GM12878 (cell line): ENCODE measurements at regions not wholly inside any gene's neighbourhood (a gene's known extent, or its start where the extent isn't known, plus 50 kb on each side); places are given as distances from the start of the nearest gene placed in this dataset.

Experiments used
- ATAC-seq: fragments of 200-7000 bp; cut with Tn5 transposase; 3 replicates; pipeline ENCODE4 v1.9.1; 2020; ENCODE audit warnings: mild to moderate bottlenecking, moderate library complexity
- BruUV-seq: library from RNA; stranded (reverse); fragments of 400-500 nt; replicated peaks from 2 replicates; lab custom pipeline; 2021; lab: Mats Ljungman, UMichigan
- CTCF ChIA-PET: fragments of 300-600 bp; sonication (Branson Sonifier 250); formaldehyde crosslinking; extraction: SDS; loops from one replicate; lab custom pipeline; 2021; ENCODE audit warnings: inconsistent platforms; lab: Yijun Ruan, JAX
- POLR2A ChIA-PET: fragments of 350-600 bp; formaldehyde crosslinking; extraction: SDS; loops from one replicate; lab custom pipeline; 2021; ENCODE audit warnings: inconsistent platforms; lab: Charles Lee
- RAD21 ChIA-PET: fragments of 300-600 bp; sonication (Branson Sonifier 250); formaldehyde crosslinking; loops from one replicate; lab custom pipeline; 2023; ENCODE audit warnings: antibody characterized with exemption; ENCODE audit not compliant: unreplicated experiment; lab: Charles Lee
- SMC1A ChIA-PET: fragments of 300-600 bp; sonication (Branson Sonifier 250); formaldehyde crosslinking; loops from one replicate; lab custom pipeline; 2023; ENCODE audit not compliant: unreplicated experiment, uncharacterized antibody; lab: Charles Lee
- DNase-seq: peaks from one replicate; pipeline ENCODE4 v3.0.0-alpha.2; 2011; ENCODE audit warnings: low read depth, low spot score
- FAIRE-seq: peaks from 3 replicates; lab custom pipeline; 2011; peaks lifted over from hg19 to GRCh38; lab: Jason Lieb, UNC
- H2AFZ ChIP-seq: 2 replicates; pipeline ENCODE4 v1.6.0; 2011; ENCODE audit warnings: low read depth, low read length, control low read depth; ENCODE audit not compliant: control insufficient read depth
- H3K27ac ChIP-seq: 2 replicates; pipeline ENCODE4 v1.5.1; 2011; ENCODE audit warnings: control low read depth; ENCODE audit not compliant: control insufficient read depth, insufficient read depth
- H3K27me3 ChIP-seq, 2 experiments: replicated peaks in 1 of 2; 2 replicates each; pipeline versions ENCODE4 v1.6.0 to v1.6.1; 2011; ENCODE audit warnings: low read length in 1 of 2; ENCODE audit not compliant: control insufficient read depth in 2 of 2, insufficient read depth in 2 of 2
- H3K36me3 ChIP-seq, 2 experiments: 2 replicates each; pipeline ENCODE4 v1.5.1; 2011; ENCODE audit warnings: low read length in 1 of 2; ENCODE audit not compliant: control insufficient read depth in 2 of 2, insufficient read depth in 2 of 2
- H3K4me1 ChIP-seq: 2 replicates; pipeline ENCODE4 v1.6.1; 2011; ENCODE audit warnings: mild to moderate bottlenecking, low read length, moderate library complexity, mixed read lengths; ENCODE audit not compliant: control insufficient read depth, insufficient read depth
- H3K4me2 ChIP-seq: 2 replicates; pipeline ENCODE4 v1.6.0; 2011; ENCODE audit warnings: control low read depth; ENCODE audit not compliant: control insufficient read depth, insufficient read depth
- H3K4me3 ChIP-seq: fragments of 200-600 bp; sonication (generic); 2 replicates; pipeline ENCODE4 v1.5.1; 2016
- H3K79me2 ChIP-seq: 2 replicates; pipeline ENCODE4 v1.6.0; 2011; ENCODE audit warnings: low read length; ENCODE audit not compliant: control insufficient read depth, insufficient read depth
- H3K9ac ChIP-seq: 2 replicates; pipeline ENCODE4 v1.8.0; 2011; ENCODE audit warnings: low read length, control low read depth, mixed read lengths; ENCODE audit not compliant: control insufficient read depth, insufficient read depth
- H3K9me3 ChIP-seq: replicated peaks from 3 replicates; pipeline ENCODE4 v1.5.1; 2011; ENCODE audit warnings: mild to moderate bottlenecking, low read length; ENCODE audit not compliant: control insufficient read depth, insufficient read depth
- H4K20me1 ChIP-seq: 2 replicates; pipeline ENCODE4 v1.6.0; 2011; ENCODE audit not compliant: control insufficient read depth, insufficient read depth
- CEBPZ ChIP-seq: fragments of 150-350 bp; IDR thresholded peaks from 2 replicates; pipeline ENCODE4 v1.6.1; 2016; ENCODE audit warnings: low read depth, low read length
- EP300 ChIP-seq, 2 experiments: fragments of 150-350 bp in 1 of 2; IDR thresholded peaks; 2 replicates each; pipeline ENCODE4 v1.6.1; 2011 to 2012; ENCODE audit warnings: low read depth in 2 of 2, low read length in 2 of 2, borderline replicate concordance in 1 of 2, improper control_type of control experiment in 1 of 2, inconsistent platforms in 1 of 2; ENCODE audit not compliant: control insufficient read depth in 1 of 2
- IRF3 ChIP-seq: fragments of 450-650 bp; IDR thresholded peaks from 2 replicates; pipeline ENCODE4 v1.6.1; 2014; ENCODE audit warnings: mild to moderate bottlenecking
- MYC ChIP-seq: IDR thresholded peaks from 2 replicates; pipeline ENCODE4 v1.6.1; 2011; ENCODE audit warnings: mild to moderate bottlenecking, low read length, moderate library complexity, inconsistent platforms; ENCODE audit not compliant: insufficient read depth, insufficient replicate concordance, insufficient read length, severe bottlenecking
- NBN ChIP-seq: fragments of 450-650 bp; IDR thresholded peaks from 2 replicates; pipeline ENCODE4 v1.6.1; 2016
- SREBF2 ChIP-seq: IDR thresholded peaks from 2 replicates; pipeline ENCODE4 v1.6.1; 2012; ENCODE audit warnings: mild to moderate bottlenecking, low read length
- ZSCAN29 ChIP-seq: fragments of 450-650 bp; IDR thresholded peaks from 2 replicates; pipeline ENCODE4 v1.6.1; 2017; ENCODE audit warnings: mild to moderate bottlenecking, moderate library complexity
- WGBS: methylation state at CpG from one replicate; pipeline ENCODE4 v1.1.6; 2016; ENCODE audit warnings: low lambda C conversion rate; ENCODE audit not compliant: insufficient replicate concordance, insufficient coverage; ENCODE audit errors: missing lambda C conversion rate; 5-methylcytosine and 5-hydroxymethylcytosine counted together
- in situ Hi-C: fragments of 300-500 bp; cut with MboI; formaldehyde crosslinking; loops from 9 replicates; pipeline ENCODE4 v1.14.3; 2018; ENCODE audit warnings: mixed read lengths
- intact Hi-C: fragments of 100-400 bp; cut with micrococcal nuclease; formaldehyde crosslinking; loops from one replicate; pipeline ENCODE4 v1.14.2; 2022; ENCODE audit not compliant: unreplicated experiment

GRCh38 chr9:78383130-78383529, 86.2 kb downstream of the PSAT1 start (continued):
- no peak for TF ChIP-seq CEBPZ
- no peak for TF ChIP-seq SREBF2
- TF ChIP-seq MYC = no peak
- TF ChIP-seq IRF3 = no peak
- TF ChIP-seq EP300 (IDR thresholded peaks at IDR 0.05; ENCODE audit: borderline replicate concordance in 1 of 2, control insufficient read depth in 1 of 2, low read depth in 2 of 2, low read length in 2 of 2) = no peak
- TF ChIP-seq, all 136 proteins: peak for 0

- DNase-seq (no peak), ATAC-seq (no peak), FAIRE-seq (no peak)
- no TSS peak for BruUV-seq
- Histone ChIP-seq H3K36me3 (no peaks in the 10 kb centered on the region), H3K4me1 (no peaks in the 10 kb centered on the region), H3K9me3 (no peaks in the 10 kb centered on the region), H3K27me3 (no peaks in the 10 kb centered on the region), H4K20me1 (no peaks in the 10 kb centered on the region), H3K4me3 (no peak overlapping the region), H3K79me2 (no peaks in the 10 kb centered on the region), H2AFZ (no peak overlapping the region), H3K4me2 (no peak overlapping the region), H3K9ac (no peak overlapping the region), H3K27ac (no peak overlapping the region)
- intact Hi-C loops (no loop called here), in situ Hi-C loops (no loop called here)
- WGBS = 92% methylated on average over 1 of the region's 1 CpG
- TF ChIP-seq ZSCAN29 (no peak), NBN (no peak)
- RAD21 ChIA-PET = no interaction called here
- SMC1A ChIA-PET = no interaction called here
- POLR2A ChIA-PET = no interaction called here
- CTCF ChIA-PET = interaction anchor here (2.0 kb wide), 1 partner anchor 17 kb away, joined by 5 read pairs; no protein-coding TSS in a partner anchor
Measured at GRCh38 chr9:78386348-78386747, 89.4 kb downstream of the PSAT1 start.
